GM12892 (cell line): ENCODE measurements at regions not wholly inside any gene's neighbourhood (a gene's known extent, or its start where the extent isn't known, plus 50 kb on each side); places are given as distances from the start of the nearest gene placed in this dataset.
A peak's percentile ranks its signal among the peaks of the same experiment; 100 is the strongest.
"Not testable (repeated sequence)": the region's sequence is repeated elsewhere in the genome, so short reads cannot be mapped to it uniquely, and the experiment has no call there.

Experiments
- DNase-seq: peaks from one replicate; pipeline ENCODE4 v3.0.0; 2011; ENCODE audit not compliant: insufficient read length
- FAIRE-seq: peaks from 2 replicates; lab custom pipeline; 2011; peaks lifted over from hg19 to GRCh38; lab: Jason Lieb, UNC
- POLR2A ChIP-seq: IDR thresholded peaks from 2 replicates; pipeline ENCODE4 v1.6.1; 2011; ENCODE audit warnings: low read depth, low read length, control low read depth
- POLR2AphosphoS5 ChIP-seq: IDR thresholded peaks from 2 replicates; pipeline ENCODE4 v1.6.1; 2011; ENCODE audit warnings: low read depth, low read length, control low read depth
- TAF1 ChIP-seq: IDR thresholded peaks from 2 replicates; pipeline ENCODE4 v1.6.1; 2011; ENCODE audit warnings: low read depth, mild to moderate bottlenecking, control low read depth, low read length, borderline replicate concordance

DNA sequence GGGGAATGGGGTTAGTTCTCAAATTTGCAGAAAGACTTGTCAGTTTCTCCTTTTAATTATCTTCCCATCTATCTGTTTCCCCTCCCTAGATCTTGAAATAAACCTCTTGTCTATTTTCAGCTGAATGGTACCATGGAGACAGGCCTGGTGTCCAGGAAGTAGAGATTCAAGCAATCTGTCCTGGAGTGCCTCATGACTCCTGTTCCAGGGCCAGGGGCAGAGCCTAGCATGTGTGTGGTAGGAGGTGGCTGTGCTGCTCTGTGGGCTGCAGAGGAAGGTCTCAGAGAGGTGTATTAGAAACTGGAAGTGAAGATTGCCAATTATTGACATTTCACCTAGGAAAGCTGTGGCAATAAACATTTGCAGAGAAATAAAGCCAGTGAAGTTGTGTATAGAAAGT lies 175.8 kb upstream of the ATP10B start:
- DNase-seq (no peak), FAIRE-seq (no peak)
- TF ChIP-seq POLR2AphosphoS5, result no peak
- TF ChIP-seq POLR2A, result no peak
- no peak for TF ChIP-seq TAF1

DNA sequence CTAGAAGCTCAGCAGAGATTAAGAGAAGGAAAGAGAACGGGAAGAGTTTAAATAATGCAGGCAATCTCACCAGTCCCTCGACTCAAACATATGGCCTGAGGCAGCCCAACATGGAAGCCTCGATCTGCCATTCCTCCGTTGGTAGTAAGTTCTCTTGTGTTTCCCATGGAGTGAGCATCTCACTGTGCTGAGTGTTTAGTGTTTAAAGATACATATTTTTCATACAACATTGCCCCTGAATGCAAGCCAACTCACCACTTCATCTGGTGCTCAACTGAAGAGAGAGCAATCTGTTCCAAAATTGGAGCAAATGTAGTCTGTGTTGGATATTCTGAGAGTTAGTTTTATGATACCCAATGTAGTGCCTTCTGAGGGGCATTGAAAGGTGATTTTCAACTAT lies 171.5 kb upstream of the ATP10B start:
- no peak for TF ChIP-seq TAF1
- TF ChIP-seq POLR2AphosphoS5, result no peak
- no peak for TF ChIP-seq POLR2A
- no peak for FAIRE-seq

DNA sequence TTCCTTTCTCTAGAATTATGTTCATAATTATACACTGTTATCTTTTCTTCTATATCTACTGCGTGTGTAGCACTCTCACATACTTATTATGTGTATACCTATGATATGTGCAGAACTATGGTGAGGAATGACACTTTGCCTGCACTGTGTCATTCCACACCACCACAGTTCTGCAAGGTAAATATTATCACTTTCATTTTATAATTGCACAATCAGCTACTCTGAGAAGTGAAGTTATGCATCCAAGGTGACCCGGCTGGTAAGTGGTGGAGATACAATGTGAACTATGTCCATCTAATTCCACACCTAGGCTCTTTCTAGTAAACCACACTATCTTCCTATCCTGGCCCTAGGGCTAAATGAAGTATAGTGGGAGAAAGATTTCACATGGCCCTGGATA lies 170.1 kb upstream of the ATP10B start:
- DNase-seq (no peak), FAIRE-seq (no peak)
- TF ChIP-seq TAF1, result no peak
- no peak for TF ChIP-seq POLR2AphosphoS5
- no peak for TF ChIP-seq POLR2A

More for the DNA sequence above, 171.5 kb upstream of the ATP10B start:
- DNase-seq, result no peak

DNA sequence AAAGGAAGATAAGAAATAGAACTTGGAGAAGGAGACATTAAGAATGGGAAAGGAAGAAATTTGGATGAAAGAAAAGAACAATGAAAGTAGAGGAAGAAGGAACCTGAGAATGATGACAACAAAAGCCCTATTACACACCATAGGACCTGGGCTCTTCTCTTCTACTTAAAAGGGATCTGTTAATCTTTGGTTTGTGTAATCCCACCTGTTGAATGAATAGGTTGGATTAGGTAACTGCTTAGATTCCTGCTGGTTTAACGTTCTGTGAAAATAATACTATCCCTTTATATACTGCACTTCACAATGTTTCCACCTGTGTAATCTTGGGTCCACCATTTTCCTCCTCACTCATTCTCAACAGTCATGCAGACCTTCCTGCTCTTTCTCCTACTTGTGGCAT lies 157.8 kb upstream of the ATP10B start:
- FAIRE-seq, result no peak
- no peak for TF ChIP-seq POLR2AphosphoS5
- TF ChIP-seq TAF1, result no peak
- TF ChIP-seq POLR2A, result no peak

DNA sequence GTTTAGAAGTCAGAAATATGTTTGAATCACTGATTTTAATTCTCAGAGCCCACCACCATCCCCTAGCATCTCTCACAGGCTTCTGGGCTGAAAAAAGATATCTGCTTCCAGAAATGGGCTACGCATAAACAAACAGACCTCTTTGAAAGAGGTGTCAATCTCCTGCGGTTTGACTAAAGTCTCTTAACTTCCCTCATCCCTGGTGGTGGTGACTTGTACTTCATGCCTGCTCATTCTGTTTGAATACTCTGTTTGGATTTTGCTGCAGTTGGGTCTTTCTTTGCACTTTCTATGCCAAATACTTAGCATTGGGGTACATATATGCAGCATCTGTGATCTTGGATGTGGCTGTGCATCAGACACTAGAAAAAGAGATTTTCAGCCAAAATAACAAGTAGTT lies 157.2 kb upstream of the ATP10B start:
- TF ChIP-seq TAF1 (no peak), POLR2AphosphoS5 (no peak), POLR2A (no peak)
- FAIRE-seq, result no peak
- DNase-seq, result no peak

More for the DNA sequence above, 157.8 kb upstream of the ATP10B start:
- no peak for DNase-seq

DNA sequence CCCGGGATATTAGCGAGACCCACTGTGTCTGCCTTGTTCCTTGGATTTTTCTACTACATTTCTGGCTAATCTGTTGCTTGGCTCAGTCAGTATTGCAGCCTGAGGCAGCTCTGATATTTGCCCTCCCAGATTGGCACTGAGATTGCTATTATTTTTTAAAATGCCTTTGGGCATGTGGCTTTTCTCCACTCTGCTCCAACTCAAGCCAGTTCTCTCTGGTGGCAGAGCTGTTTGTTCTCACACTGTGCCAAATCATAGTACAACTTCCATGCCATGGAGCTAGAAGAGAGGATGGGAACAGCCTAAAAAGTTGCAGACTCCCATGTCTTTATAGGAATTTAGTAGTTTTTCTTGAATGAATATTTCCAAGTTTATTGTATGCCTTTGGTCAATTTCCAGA lies 155.9 kb upstream of the ATP10B start:
- no peak for FAIRE-seq
- TF ChIP-seq TAF1 (no peak), POLR2AphosphoS5 (no peak), POLR2A (no peak)
- DNase-seq, result no peak

DNA sequence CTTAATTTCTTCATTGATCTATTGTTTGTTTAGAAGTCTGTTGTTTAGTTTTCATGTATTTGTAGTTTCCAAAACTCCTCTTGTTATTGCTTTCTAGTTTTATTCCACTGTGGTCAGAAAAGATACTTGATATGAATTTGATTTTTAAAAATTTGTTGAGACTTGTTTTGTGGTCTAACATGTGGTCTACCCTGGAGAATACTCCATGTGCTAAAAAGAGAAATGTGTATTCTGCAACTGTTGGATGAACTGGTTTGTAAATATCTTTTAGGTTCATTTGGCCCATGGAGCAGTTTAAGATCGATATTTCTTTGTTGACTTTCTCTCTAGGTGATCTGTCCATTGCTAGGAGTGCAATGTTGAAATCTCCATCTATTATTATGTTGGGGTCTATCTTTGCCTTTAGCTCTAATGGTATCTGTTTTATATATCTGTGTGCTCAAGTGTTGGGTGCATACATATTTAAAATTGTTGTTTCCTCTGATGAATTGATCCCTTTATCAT lies 150.6 kb upstream of the ATP10B start:
- TF ChIP-seq TAF1 (no peak), POLR2AphosphoS5 (no peak), POLR2A (no peak)
- FAIRE-seq (no peak), DNase-seq (no peak)

DNA sequence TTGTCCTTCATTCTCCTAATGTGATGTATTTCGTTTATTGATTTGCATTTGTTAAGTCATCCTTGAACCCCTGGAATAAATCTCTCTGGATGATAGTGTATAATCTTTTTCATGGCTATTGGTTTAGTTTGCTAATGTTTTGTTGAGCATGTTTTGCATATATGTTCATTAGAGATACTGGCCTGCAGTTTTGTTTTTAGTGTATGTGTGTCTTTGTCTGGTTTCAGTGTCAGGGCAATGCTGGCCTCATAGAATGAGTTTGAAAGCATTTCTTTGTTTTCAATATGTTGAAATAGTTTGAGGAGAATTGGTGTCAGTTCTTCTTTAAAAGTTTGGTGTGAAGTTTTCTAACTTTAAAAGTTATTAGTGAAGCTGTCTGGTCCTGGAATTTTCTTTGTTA lies 149.6 kb upstream of the ATP10B start:
- FAIRE-seq (no peak), DNase-seq (no peak)
- TF ChIP-seq POLR2A (no peak), POLR2AphosphoS5 (no peak), TAF1 (no peak)

DNA sequence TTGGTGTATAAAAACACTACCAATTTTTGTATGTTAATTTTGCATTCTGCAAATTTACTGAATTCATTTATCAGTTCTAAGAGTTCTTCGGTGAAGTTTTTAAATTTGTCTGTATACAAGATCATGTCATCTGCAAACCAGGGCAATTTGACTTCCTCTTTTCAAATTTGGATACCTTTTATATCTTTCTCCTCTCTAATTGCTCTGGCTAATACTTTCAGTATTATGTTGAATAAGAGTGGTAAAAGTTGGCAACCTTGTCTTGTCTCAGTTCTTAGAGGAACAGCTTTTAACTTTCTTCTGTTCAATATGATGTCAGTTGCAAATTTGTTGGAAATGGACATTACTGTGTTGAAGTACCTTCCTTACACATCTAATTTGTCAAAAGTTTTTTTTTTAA lies 149.1 kb upstream of the ATP10B start:
- peak; percentile 54 for FAIRE-seq
- DNase-seq, result not testable (repeated sequence)

DNA sequence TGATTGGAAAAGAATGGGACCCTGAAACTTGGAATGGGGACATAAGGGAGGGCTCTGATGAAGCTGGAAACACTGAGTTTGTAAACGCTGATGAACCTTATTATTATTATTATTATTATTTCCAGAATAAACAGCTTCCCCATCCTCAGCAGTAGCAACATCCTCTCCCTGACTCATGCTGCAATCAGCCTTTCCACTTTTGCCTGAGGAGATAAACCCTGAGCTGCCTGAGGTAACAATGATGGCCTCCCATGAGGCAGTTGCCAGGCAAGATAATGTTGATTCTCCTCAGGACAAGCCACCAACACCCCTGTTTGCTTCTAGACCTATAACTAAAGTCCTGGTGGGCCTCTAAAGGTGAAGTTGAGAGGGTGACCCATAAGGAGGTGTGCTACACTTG lies 139.2 kb upstream of the ATP10B start:
- FAIRE-seq (no peak), DNase-seq (no peak)
- TF ChIP-seq POLR2AphosphoS5 (no peak), TAF1 (no peak), POLR2A (no peak)

DNA sequence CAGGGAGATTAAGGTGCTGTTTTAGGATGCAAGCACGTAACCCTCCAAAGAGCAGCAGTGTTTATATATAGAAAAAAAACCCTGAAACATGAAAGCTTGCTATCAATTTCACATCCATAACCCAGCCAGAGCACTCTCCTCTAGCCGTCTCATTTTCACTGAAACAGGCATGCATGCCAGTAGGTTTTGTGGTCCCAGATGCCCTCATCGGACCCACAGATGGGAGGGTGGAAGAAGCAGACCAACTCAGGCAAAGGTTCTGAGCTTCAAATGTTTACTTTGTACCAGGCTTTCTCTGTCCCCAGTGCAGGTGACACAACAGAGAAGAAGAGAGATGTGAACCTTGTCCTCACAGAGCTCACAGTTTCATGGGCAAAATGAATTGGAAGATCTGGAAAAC lies 127.4 kb upstream of the ATP10B start:
- DNase-seq (no peak), FAIRE-seq (peak; percentile 36)
- TF ChIP-seq POLR2AphosphoS5, result no peak
- no peak for TF ChIP-seq TAF1

DNA sequence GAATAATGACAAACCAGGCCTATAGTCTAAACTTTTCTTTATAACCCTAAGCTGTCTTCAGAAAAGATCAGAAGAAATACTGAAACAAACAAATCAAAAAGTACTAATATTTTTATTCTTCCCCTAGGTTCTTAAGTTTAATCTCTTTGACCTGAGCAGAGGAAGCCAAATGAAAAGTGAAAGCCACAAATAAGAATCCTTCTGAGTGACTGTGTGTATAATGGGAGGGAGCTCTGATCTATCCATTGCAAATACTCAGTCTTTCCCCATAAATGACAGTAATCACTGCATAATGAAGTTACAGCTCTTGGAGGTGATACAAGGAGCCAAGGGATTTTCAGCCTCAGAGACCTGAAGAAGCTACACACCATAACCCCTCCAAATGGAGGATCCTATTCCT lies 126.9 kb upstream of the ATP10B start:
- no peak for DNase-seq
- FAIRE-seq, result no peak
- TF ChIP-seq POLR2AphosphoS5 (no peak), TAF1 (no peak), POLR2A (no peak)

DNA sequence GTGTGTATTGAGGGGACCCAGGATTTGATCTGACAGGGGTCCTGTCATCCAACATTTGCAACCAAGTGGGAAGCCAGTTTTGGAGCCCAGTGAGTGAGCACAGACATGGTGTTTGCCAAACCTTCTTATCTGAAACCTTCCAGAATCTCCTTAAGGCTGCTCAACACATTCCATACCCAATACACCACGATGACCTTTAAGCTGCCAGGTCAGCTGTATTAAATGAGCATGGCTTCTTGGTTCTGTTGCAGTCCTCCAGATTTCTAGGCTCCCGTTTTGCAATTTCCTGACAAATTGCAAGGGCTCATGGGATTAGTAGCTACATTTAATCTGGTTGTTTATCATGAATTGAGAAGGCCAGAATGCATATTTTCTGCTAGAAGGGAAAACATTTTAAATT lies 124.2 kb upstream of the ATP10B start:
- TF ChIP-seq POLR2AphosphoS5, result no peak
- TF ChIP-seq TAF1, result no peak
- no peak for TF ChIP-seq POLR2A
- no peak for DNase-seq
- FAIRE-seq, result no peak
